Activated CD8-positive, alpha-beta memory T cell treated with anti-CD3 and anti-CD28 coated beads, Interleukin-2, amount 50 U/mL, for 4 hours (primary cell): ENCODE measurements at regions not wholly inside any gene's neighbourhood (a gene's known extent, or its start where the extent isn't known, plus 50 kb on each side); places are given as distances from the start of the nearest gene placed in this dataset.

Source experiments
- DNase-seq: peaks from one replicate; pipeline ENCODE4 v3.0.0-alpha.2; 2020

- no peak for DNase-seq
Measured at GRCh38 chr7:132733860-132734259, 157.6 kb upstream of the PLXNA4 start.

- DNase-seq, result no peak
Measured at GRCh38 chr7:132732321-132732865, 156.1 kb upstream of the PLXNA4 start.

GRCh38 chr7:132730105-132730504, 153.8 kb upstream of the PLXNA4 start:
- no peak for DNase-seq

GRCh38 chr7:132723506-132724081, 147.3 kb upstream of the PLXNA4 start:
- no peak for DNase-seq

- DNase-seq, result no peak
Measured at GRCh38 chr7:132720835-132721234, 144.6 kb upstream of the PLXNA4 start.

- DNase-seq, result no peak
Measured at GRCh38 chr7:132713893-132714292, 137.6 kb upstream of the PLXNA4 start.

- DNase-seq, result peak; percentile 16
Measured at GRCh38 chr7:132709971-132710567, 133.8 kb upstream of the PLXNA4 start.

- no peak for DNase-seq
Measured at GRCh38 chr7:132708470-132708869, 132.2 kb upstream of the PLXNA4 start.

GRCh38 chr7:132705146-132705545, 128.9 kb upstream of the PLXNA4 start:
- DNase-seq, result no peak

GRCh38 chr7:132703742-132704141, 127.5 kb upstream of the PLXNA4 start:
- DNase-seq, result no peak

GRCh38 chr7:132697003-132697402, 120.7 kb upstream of the PLXNA4 start:
- DNase-seq, result no peak

GRCh38 chr7:132696332-132696731, 120.1 kb upstream of the PLXNA4 start:
- DNase-seq, result no peak

GRCh38 chr7:132691201-132691600, 114.9 kb upstream of the PLXNA4 start:
- no peak for DNase-seq

- DNase-seq, result no peak
Measured at GRCh38 chr7:132690174-132690573, 113.9 kb upstream of the PLXNA4 start.

- DNase-seq, result no peak
Measured at GRCh38 chr7:132687981-132688383, 111.7 kb upstream of the PLXNA4 start.

- DNase-seq, result no peak
Measured at GRCh38 chr7:132687016-132687415, 110.7 kb upstream of the PLXNA4 start.

GRCh38 chr7:132685277-132685676, 109.0 kb upstream of the PLXNA4 start:
- DNase-seq, result no peak

- no peak for DNase-seq
Measured at GRCh38 chr7:132683896-132684690, 107.8 kb upstream of the PLXNA4 start.

- no peak for DNase-seq
Measured at GRCh38 chr7:132681951-132682350, 105.7 kb upstream of the PLXNA4 start.

- DNase-seq, result no peak
Measured at GRCh38 chr7:132680590-132680989, 104.3 kb upstream of the PLXNA4 start.

- DNase-seq, result no peak
Measured at GRCh38 chr7:132678656-132679055, 102.4 kb upstream of the PLXNA4 start.

- DNase-seq, result no peak
Measured at GRCh38 chr7:132677918-132678317, 101.6 kb upstream of the PLXNA4 start.

GRCh38 chr7:132672200-132672990, 96.1 kb upstream of the PLXNA4 start:
- no peak for DNase-seq
